ENCODE measurements at regions not wholly inside any gene's neighbourhood (a gene's known extent, or its start where the extent isn't known, plus 50 kb on each side); places are given as distances from the start of the nearest gene placed in this dataset.

DNA sequence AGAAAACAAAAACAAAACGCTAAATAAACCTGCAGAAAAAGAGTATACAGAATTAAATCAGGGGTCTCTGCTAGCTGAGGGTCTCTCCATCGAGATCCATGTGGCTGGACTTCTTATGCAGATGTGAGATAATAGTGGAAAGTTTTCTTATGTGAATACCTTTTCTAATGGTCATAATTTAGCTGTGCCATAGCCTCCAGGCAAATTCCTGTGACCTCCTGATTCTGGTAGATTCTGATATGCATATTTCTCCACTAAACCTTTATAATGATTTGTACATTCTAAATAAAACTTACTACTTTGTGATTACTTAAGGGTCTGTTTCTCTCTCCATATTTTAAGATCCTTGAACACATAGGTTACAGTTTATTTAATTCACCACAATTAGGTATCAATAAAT is 1002.6 kb downstream of the GALC start:
- Histone ChIP-seq H3K27me3 (ENCODE audit: control insufficient read depth in 4 of 4, insufficient read depth in 4 of 4, low read length in 3 of 4) (no peaks in the 10 kb centered on the region), H3K4me1 (ENCODE audit: control insufficient read depth in 4 of 4, insufficient read depth in 4 of 4, low read length in 3 of 4) (no peaks in the 10 kb centered on the region), H3K36me3 (ENCODE audit: control insufficient read depth in 4 of 4, insufficient read depth in 3 of 4, low read depth in 1 of 4, low read length in 3 of 4) (no peaks in the 10 kb centered on the region), H3K27ac (ENCODE audit: low read depth in 1 of 2, low read length in 2 of 2) (no peak overlapping the region), H3K9ac (ENCODE audit: low read depth in 1 of 2, low read length in 2 of 2) (no peak overlapping the region), H3K9me3 (ENCODE audit: control insufficient read depth in 4 of 4, low read length in 3 of 4) (no peaks in the 10 kb centered on the region), H3K4me3 (ENCODE audit: low read depth in 1 of 3, low read length in 3 of 3) (no peak overlapping the region)
- 53% methylated on average over 2 of the region's 2 CpGs for WGBS
- TF ChIP-seq RAD21 (IDR thresholded peaks at IDR 0.05) (no peak), JUND (IDR thresholded peaks at IDR 0.05) (no peak), TAF1 (conservative IDR thresholded peaks at IDR 0.05) (no peak), EGR1 (IDR thresholded peaks at IDR 0.05; ENCODE audit: low read depth in 2 of 2) (no peak), HNF4G (IDR thresholded peaks at IDR 0.05) (no peak), YY1 (IDR thresholded peaks at IDR 0.05) (no peak), SP1 (IDR thresholded peaks at IDR 0.05) (no peak), NR2F2 (IDR thresholded peaks at IDR 0.05) (no peak), FOXA1 (IDR thresholded peaks at IDR 0.05) (no peak), ATF3 (IDR thresholded peaks at IDR 0.05) (no peak), GABPA (IDR thresholded peaks at IDR 0.05 in 1 of 2, conservative IDR thresholded peaks at IDR 0.05 in 1 of 2) (no peak), HNF4A (conservative IDR thresholded peaks at IDR 0.05) (no peak), FOXA2 (IDR thresholded peaks at IDR 0.05) (no peak)
- TF ChIP-seq, protein P1, sequence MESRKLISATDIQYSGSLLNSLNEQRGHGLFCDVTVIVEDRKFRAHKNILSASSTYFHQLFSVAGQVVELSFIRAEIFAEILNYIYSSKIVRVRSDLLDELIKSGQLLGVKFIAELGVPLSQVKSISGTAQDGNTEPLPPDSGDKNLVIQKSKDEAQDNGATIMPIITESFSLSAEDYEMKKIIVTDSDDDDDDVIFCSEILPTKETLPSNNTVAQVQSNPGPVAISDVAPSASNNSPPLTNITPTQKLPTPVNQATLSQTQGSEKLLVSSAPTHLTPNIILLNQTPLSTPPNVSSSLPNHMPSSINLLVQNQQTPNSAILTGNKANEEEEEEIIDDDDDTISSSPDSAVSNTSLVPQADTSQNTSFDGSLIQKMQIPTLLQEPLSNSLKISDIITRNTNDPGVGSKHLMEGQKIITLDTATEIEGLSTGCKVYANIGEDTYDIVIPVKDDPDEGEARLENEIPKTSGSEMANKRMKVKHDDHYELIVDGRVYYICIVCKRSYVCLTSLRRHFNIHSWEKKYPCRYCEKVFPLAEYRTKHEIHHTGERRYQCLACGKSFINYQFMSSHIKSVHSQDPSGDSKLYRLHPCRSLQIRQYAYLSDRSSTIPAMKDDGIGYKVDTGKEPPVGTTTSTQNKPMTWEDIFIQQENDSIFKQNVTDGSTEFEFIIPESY (IDR thresholded peaks at IDR 0.05): no peak
- DNase-seq (ENCODE audit: low spot score): no peak

- H3K27ac ChIP-seq (ENCODE audit: low read depth in 1 of 2, low read length in 2 of 2): no peak overlapping the region
- H3K27me3 ChIP-seq (ENCODE audit: control insufficient read depth in 4 of 4, insufficient read depth in 4 of 4, low read length in 3 of 4): no peaks in the 10 kb centered on the region
- H3K36me3 ChIP-seq (ENCODE audit: control insufficient read depth in 4 of 4, insufficient read depth in 3 of 4, low read depth in 1 of 4, low read length in 3 of 4): no peaks in the 10 kb centered on the region
- no peaks in the 10 kb centered on the region for H3K9me3 ChIP-seq (ENCODE audit: control insufficient read depth in 4 of 4, low read length in 3 of 4)
- H3K4me3 ChIP-seq (ENCODE audit: low read depth in 1 of 3, low read length in 3 of 3): no peak overlapping the region
- no peak for DNase-seq (ENCODE audit: low spot score)
- TF ChIP-seq, protein P2, sequence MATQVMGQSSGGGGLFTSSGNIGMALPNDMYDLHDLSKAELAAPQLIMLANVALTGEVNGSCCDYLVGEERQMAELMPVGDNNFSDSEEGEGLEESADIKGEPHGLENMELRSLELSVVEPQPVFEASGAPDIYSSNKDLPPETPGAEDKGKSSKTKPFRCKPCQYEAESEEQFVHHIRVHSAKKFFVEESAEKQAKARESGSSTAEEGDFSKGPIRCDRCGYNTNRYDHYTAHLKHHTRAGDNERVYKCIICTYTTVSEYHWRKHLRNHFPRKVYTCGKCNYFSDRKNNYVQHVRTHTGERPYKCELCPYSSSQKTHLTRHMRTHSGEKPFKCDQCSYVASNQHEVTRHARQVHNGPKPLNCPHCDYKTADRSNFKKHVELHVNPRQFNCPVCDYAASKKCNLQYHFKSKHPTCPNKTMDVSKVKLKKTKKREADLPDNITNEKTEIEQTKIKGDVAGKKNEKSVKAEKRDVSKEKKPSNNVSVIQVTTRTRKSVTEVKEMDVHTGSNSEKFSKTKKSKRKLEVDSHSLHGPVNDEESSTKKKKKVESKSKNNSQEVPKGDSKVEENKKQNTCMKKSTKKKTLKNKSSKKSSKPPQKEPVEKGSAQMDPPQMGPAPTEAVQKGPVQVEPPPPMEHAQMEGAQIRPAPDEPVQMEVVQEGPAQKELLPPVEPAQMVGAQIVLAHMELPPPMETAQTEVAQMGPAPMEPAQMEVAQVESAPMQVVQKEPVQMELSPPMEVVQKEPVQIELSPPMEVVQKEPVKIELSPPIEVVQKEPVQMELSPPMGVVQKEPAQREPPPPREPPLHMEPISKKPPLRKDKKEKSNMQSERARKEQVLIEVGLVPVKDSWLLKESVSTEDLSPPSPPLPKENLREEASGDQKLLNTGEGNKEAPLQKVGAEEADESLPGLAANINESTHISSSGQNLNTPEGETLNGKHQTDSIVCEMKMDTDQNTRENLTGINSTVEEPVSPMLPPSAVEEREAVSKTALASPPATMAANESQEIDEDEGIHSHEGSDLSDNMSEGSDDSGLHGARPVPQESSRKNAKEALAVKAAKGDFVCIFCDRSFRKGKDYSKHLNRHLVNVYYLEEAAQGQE (IDR thresholded peaks at IDR 0.05): no peak
- TF ChIP-seq FOXA2 (IDR thresholded peaks at IDR 0.05): no peak
- no peak for TF ChIP-seq FOXA1 (IDR thresholded peaks at IDR 0.05)
- TF ChIP-seq RAD21 (IDR thresholded peaks at IDR 0.05): no peak
- TF ChIP-seq HNF4A (conservative IDR thresholded peaks at IDR 0.05): no peak
- no peak for TF ChIP-seq CTCF (IDR thresholded peaks at IDR 0.05; ENCODE audit: low read depth, low read length, missing input control)
- no peak for TF ChIP-seq GABPA (IDR thresholded peaks at IDR 0.05 in 1 of 2, conservative IDR thresholded peaks at IDR 0.05 in 1 of 2)
- no peak for TF ChIP-seq NR2F2 (IDR thresholded peaks at IDR 0.05)
- TF ChIP-seq EGR1 (IDR thresholded peaks at IDR 0.05; ENCODE audit: low read depth in 2 of 2): no peak
- TF ChIP-seq HNF4G (IDR thresholded peaks at IDR 0.05): no peak
- TF ChIP-seq, protein P3, sequence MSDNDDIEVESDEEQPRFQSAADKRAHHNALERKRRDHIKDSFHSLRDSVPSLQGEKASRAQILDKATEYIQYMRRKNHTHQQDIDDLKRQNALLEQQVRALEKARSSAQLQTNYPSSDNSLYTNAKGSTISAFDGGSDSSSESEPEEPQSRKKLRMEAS (IDR thresholded peaks at IDR 0.05): no peak
- H3K9ac ChIP-seq (ENCODE audit: low read depth in 1 of 2, low read length in 2 of 2): no peak overlapping the region
- no peaks in the 10 kb centered on the region for H3K4me1 ChIP-seq (ENCODE audit: control insufficient read depth in 4 of 4, insufficient read depth in 4 of 4, low read length in 3 of 4)
- 65% methylated on average over 1 of the region's 1 CpG for WGBS
Observed at GRCh38 chr14:86989285-86989684, 1003.7 kb downstream of the GALC start.
